GM06990 (cell line): ENCODE measurements at regions not wholly inside any gene's neighbourhood (a gene's known extent, or its start where the extent isn't known, plus 50 kb on each side); places are given as distances from the start of the nearest gene placed in this dataset.

ENCODE experiments used
- DNase-seq: peaks from one replicate; pipeline ENCODE4 v3.0.0-alpha.2; 2011; ENCODE audit not compliant: insufficient read length; ENCODE audit errors: extremely low read depth
- H3K27me3 ChIP-seq: replicated peaks from 2 replicates; pipeline ENCODE4 v1.6.0; 2011; ENCODE audit warnings: low read length; ENCODE audit not compliant: control insufficient read depth, insufficient read depth
- H3K36me3 ChIP-seq: 2 replicates; pipeline ENCODE4 v1.5.1; 2011; ENCODE audit warnings: low read length; ENCODE audit not compliant: control insufficient read depth, insufficient read depth
- H3K4me3 ChIP-seq: replicated peaks from 2 replicates; pipeline ENCODE4 v1.5.1; 2011; ENCODE audit warnings: low read depth, mild to moderate bottlenecking, control low read depth, low read length
- CTCF ChIP-seq: IDR thresholded peaks from 2 replicates; pipeline ENCODE4 v1.5.1; 2011; ENCODE audit warnings: low read length, control low read depth, mild to moderate bottlenecking, inconsistent platforms; ENCODE audit not compliant: insufficient read depth, poor library complexity, severe bottlenecking

GRCh38 chr3:139157161-139157932, 112.7 kb upstream of the PRR23C start:
- H3K36me3 ChIP-seq, result no peaks in the 10 kb centered on the region
- no peak for DNase-seq
- H3K27me3 ChIP-seq, result no peaks in the 10 kb centered on the region; the same call in 1 of the 2 replicates
- TF ChIP-seq CTCF, result no peak
- no peak overlapping the region for H3K4me3 ChIP-seq

GRCh38 chr3:139159356-139159755, 114.7 kb upstream of the PRR23C start:
- Histone ChIP-seq H3K36me3 (no peaks in the 10 kb centered on the region), H3K27me3 (no peaks in the 10 kb centered on the region; the same call in 1 of the 2 replicates), H3K4me3 (no peak overlapping the region)
- no peak for TF ChIP-seq CTCF
- no peak for DNase-seq

- no peak for DNase-seq
Observed at GRCh38 chr3:139173372-139174108, 128.8 kb upstream of the PRR23C start.

GRCh38 chr3:139180489-139180888, 135.8 kb upstream of the PRR23C start:
- no peak for TF ChIP-seq CTCF
- no peaks in the 10 kb centered on the region for H3K36me3 ChIP-seq

More at GRCh38 chr3:139173372-139174108, 128.8 kb upstream of the PRR23C start:
- Histone ChIP-seq H3K4me3 (peak overlapping the region; percentile 28), H3K27me3 (no peaks in the 10 kb centered on the region), H3K36me3 (no peaks in the 10 kb centered on the region)
- TF ChIP-seq CTCF, result no peak

GRCh38 chr3:139182143-139182542, 137.5 kb upstream of the PRR23C start:
- DNase-seq, result no peak
- no peaks in the 10 kb centered on the region for H3K36me3 ChIP-seq
- TF ChIP-seq CTCF, result no peak

More at GRCh38 chr3:139180489-139180888, 135.8 kb upstream of the PRR23C start:
- DNase-seq, result no peak
- H3K4me3 ChIP-seq, result no peak overlapping the region
- H3K27me3 ChIP-seq, result no peaks in the 10 kb centered on the region

More at GRCh38 chr3:139182143-139182542, 137.5 kb upstream of the PRR23C start:
- H3K4me3 ChIP-seq, result no peak overlapping the region
- H3K27me3 ChIP-seq, result no peaks in the 10 kb centered on the region
